ENCODE measurements at regions not wholly inside any gene's neighbourhood (a gene's known extent, or its start where the extent isn't known, plus 50 kb on each side); places are given as distances from the start of the nearest gene placed in this dataset.
"Not testable (repeated sequence)": the region's sequence is repeated elsewhere in the genome, so short reads cannot be mapped to it uniquely, and the experiment has no call there.

DNA sequence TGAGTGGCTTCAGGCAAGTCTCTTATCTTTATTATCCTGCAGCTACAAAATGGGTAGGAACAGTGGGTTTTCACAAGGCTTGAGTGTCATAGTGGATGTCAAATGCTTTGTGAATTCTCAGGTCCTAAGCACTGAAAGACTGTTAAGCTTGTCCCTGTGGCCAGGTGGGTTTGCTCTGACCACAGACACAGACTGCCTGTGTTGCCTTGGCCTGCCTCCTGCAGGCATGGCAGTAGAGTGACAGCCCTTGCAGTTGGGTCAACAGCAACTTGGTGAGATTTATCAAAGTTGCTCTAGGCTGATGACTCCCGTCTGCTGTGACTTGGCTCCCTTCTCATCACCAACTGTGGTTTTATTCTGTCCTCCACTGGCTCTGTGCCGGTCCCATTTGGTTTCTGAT, 520.0 kb upstream of the CCDC196 start:
- DNase-seq (ENCODE audit: low read depth), result no peak

GRCh38 chr14:65972346-65972870, 513.8 kb upstream of the CCDC196 start:
- DNase-seq (ENCODE audit: low read depth), result no peak

- no peak for DNase-seq (ENCODE audit: low read depth)
Measured at GRCh38 chr14:65972891-65973290, 513.3 kb upstream of the CCDC196 start.

DNA sequence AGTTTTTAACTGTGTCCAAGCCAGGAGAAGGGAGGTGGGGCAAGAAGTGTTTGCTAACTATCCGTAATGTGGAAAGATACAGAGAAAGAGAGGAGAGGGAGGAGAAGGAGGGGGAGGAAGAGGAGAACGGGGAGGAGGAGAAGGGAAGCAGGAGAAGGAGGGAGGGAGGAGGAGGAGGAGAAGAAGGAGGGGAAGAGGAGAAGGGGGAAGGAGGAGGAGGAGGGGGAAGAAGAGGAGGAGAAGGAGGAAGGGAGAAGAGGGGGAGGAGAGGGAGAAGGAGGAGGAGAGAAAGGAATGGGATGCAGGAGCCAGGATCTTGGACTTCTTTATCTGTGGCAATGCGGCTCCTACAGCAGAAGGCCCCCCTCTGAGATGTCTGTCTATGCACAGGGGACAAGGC, 510.3 kb upstream of the CCDC196 start:
- no peak for DNase-seq (ENCODE audit: low read depth)

DNA sequence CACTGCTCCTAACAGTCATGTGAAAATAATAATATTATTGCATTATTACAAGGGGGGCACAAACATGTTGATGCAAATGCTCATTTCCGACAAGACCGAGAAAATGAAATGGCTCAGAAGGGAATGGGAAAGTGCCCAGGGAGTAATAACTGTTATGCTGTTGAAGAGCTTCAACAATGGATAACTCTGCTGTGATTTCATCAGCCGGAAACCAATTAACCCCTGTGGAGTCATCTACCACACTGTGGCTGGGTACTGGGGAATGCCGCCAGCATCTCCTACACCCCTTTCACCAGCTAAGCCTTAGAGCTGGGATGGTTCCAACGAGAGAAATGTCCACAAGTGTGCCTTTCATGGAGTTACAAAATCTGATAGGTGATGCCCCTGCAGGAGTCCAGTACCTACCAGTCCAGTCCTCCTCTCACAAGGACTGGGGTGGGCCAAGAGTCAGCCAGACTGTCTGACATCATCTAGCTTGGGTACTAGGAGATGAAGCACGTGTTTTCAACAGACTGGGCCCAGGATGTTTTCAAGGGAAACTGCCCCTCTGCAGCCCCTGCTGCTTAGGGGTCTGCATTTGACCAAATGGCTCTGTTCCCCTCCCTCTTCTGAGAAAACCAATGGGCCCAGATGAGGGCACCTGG, 509.3 kb upstream of the CCDC196 start:
- no peak for DNase-seq (ENCODE audit: low read depth)

GRCh38 chr14:65981192-65981843, 504.9 kb upstream of the CCDC196 start:
- DNase-seq (ENCODE audit: low read depth), result no peak

- no peak for DNase-seq (ENCODE audit: low read depth)
Measured at GRCh38 chr14:65986041-65986440, 500.1 kb upstream of the CCDC196 start.

GRCh38 chr14:65989981-65990380, 496.2 kb upstream of the CCDC196 start:
- DNase-seq (ENCODE audit: low read depth), result no peak

- no peak for DNase-seq (ENCODE audit: low read depth)
Measured at GRCh38 chr14:65991104-65991503, 495.1 kb upstream of the CCDC196 start.

DNA sequence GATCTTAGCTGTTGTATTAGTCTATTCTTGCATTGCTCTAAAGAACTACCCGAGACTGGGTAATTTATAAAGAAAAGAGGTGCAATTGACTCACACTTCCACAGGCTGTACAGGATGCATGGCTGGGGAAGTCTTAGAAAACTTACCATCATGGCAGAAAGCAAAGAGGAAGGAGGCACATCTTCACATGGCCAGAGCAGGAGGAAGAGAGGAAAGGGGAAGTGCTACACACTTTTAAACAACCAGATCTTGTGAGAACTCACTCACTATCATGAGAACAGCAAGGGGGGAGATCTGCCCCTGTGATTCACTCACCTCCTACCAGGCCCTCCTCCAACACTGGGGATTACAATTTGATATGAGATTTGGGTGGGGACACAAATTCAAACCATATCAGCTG, 494.2 kb upstream of the CCDC196 start:
- not testable (repeated sequence) for DNase-seq (ENCODE audit: low read depth)

DNA sequence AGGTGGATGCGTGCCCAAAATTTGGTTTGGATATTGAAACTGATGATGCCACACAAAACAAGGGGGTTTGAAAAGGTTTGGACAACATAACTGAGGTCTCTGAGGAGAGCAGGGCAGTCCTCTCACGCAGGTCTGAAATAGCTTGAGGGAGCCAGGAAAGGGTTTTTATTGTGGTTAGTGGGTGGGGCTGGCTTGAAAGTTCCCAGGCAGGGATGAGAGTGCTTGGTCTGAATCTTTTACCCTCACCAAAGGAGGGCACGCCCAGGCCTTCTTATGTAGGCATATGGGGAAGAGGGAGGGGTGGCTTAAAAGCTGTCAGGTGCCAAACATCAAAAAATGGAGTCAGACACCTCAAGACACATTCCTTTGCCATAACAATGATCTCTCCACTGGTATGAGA, 493.1 kb upstream of the CCDC196 start:
- no peak for DNase-seq (ENCODE audit: low read depth)

DNA sequence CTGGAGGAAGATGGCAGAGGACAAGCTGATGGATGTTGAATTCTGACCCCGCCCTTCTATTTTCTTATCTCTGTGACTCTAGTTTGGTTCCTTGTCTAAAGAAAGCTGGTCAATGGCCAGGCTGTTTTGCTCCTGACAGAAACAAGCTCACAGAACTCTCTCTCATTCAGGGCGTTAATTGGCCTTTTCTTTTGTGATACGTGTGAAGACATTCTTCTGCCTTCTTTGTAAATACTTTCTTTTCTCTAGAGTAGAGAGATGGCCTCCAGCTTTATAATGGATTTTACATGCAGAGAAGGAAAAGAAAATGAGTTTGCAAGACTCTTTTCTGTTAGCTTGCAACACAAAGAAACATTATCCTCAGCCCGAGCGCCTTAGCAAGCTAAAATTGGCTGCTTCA, 492.2 kb upstream of the CCDC196 start:
- DNase-seq (ENCODE audit: low read depth), result no peak

GRCh38 chr14:65997347-65997746, 488.8 kb upstream of the CCDC196 start:
- no peak for DNase-seq (ENCODE audit: low read depth)

- no peak for DNase-seq (ENCODE audit: low read depth)
Measured at GRCh38 chr14:65999865-66000264, 486.3 kb upstream of the CCDC196 start.

DNA sequence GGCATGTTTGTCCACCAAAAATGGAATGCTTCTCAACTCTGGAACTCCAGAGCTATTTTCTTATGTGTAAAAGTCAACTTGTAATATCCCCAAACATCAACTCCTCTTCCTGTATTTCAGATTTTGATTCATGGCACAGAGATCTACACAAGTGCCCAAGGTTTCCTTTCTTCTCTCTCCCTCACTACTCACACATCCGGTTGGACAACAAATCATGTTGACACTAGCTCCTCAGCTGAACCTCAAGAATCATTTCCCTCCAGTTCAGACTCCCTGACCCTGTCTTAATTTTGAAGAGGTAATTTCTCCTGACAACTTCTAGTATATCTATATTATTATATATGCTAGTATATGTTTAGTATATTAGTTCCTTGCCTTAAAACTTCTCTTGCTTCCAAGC, 485.4 kb upstream of the CCDC196 start:
- DNase-seq (ENCODE audit: low read depth), result no peak

GRCh38 chr14:66001356-66001755, 484.8 kb upstream of the CCDC196 start:
- no peak for DNase-seq (ENCODE audit: low read depth)

- no peak for DNase-seq (ENCODE audit: low read depth)
Measured at GRCh38 chr14:66003082-66003730, 483.0 kb upstream of the CCDC196 start.

DNA sequence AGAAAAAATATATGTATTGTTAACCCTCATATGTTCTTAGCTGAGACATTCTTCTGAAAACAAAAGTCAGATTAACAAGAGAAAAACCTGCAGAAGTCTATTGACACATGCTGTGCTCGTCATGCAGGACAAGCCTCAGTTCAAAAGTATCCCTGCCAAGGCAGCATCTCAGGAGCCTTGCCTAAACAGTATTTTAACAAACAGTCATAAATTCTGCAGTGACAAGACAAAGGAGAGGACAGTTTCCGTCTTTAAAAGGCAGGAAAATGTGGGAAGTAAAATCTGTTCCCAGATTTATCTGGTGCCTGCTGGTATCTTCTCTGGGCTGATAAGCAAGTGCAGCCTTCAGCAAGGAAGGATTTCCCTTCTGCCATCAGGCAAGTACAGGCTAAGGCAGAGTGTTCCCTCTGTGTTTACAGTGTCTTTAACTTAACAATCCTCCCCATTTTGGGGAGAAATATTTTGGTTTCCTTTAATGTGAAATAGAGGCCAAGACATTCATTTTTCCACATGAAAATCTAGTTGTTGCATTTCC, 480.2 kb upstream of the CCDC196 start:
- DNase-seq (ENCODE audit: low read depth), result no peak

GRCh38 chr14:66008631-66009030, 477.5 kb upstream of the CCDC196 start:
- no peak for DNase-seq (ENCODE audit: low read depth)

DNA sequence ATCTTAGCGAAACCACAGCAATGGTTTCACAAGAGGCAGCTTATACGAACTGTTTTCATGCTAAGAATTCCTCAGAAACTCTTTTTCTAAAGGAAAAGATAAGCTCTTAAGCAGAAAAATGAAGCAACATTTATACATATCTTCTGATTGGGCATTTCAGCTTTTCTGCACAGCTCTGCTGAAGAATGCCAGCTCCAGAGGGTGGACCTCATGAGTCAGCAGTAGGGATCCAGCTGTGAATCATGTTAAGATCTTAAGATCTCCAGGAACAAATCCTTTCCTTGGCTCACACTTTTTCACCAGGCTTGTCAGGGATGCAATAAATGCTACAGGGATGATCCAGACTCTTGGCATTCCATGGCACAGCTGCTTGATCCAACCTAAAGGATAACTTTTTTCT, 477.1 kb upstream of the CCDC196 start:
- no peak for DNase-seq (ENCODE audit: low read depth)

GRCh38 chr14:66010695-66011094, 475.5 kb upstream of the CCDC196 start:
- no peak for DNase-seq (ENCODE audit: low read depth)

DNA sequence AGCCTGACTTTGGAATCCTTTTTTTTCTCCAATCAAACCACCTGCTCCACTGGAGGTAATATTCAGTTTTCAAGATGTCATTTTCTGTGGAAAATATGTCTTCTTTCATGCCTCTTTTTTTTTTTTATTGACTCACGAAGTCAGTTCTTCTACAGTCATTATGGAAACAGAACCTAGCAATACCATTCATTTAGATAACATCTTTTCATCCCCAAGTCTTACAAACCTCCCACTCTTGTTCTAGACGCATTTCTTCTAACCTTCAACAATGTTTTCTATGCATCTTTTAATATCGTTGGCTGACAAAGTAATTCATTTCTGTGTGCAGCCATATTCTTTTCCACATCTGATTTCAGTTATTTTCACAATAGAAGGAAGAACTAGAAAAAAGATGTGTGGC, 474.3 kb upstream of the CCDC196 start:
- DNase-seq (ENCODE audit: low read depth), result no peak

GRCh38 chr14:66013607-66014006, 472.6 kb upstream of the CCDC196 start:
- not testable (repeated sequence) for DNase-seq (ENCODE audit: low read depth)
